COLO668 (cell line): ENCODE measurements at regions not wholly inside any gene's neighbourhood (a gene's known extent, or its start where the extent isn't known, plus 50 kb on each side); places are given as distances from the start of the nearest gene placed in this dataset.
A peak's percentile ranks its signal among the peaks of the same experiment; 100 is the strongest.
"Not testable (repeated sequence)": the region's sequence is repeated elsewhere in the genome, so short reads cannot be mapped to it uniquely, and the experiment has no call there.

Experiments
- DNase-seq: peaks from one replicate; lab custom pipeline; 2025; ENCODE audit not compliant: unreplicated experiment; lab: John Stamatoyannopoulos, UW

DNA sequence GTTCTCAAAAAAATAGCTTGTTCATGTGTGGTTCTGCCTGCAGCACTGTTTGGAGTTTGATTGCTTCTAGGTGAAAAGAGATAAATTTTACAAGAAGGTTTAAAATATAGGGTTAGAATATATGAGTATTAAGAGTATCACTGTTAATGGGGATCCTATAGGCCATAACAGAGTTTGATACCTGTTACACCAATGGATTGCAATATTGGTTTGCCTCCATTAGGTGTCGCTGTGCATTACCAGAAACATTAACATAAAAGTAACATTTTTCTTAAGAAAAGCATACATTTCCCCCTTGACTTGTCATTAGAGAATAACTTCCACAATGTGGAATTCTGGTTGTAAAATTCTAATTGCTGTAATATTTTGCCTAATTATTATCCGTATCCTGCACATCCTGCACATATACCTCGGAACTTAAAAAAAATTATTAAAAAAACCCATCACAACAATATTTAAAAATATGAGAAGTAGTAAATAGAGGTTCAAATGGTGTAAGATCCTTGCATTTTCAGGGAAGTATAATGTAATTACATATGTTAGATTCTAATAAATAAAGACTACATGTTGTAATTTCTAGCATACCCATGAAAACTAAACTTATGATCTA is 63.0 kb downstream of the CYP4A11 start:
- DNase-seq = peak; percentile 56

DNA sequence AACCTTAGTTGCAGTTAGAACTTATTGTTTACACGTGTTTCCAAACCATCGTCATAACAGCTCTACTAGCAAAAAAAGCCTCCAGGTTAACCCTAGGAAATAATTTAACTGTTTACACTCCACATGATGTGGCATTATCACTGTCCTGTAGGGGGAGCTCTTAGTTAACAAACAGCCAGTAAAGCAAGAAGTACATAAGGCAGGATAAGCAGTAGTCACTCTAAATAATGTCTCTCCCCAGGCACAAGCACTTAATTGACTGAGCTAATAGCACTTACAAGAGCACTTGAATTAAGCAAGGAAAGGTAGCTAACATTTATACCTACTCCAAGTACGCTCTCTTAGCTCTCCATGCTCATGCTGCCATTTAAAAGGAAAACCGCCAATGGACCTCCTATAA is 65.2 kb downstream of the CYP4A11 start:
- not testable (repeated sequence) for DNase-seq
